Activated CD4-positive, alpha-beta T cell treated with anti-CD3 and anti-CD28 coated beads for 48 hours (primary cell): ENCODE measurements at regions not wholly inside any gene's neighbourhood (a gene's known extent, or its start where the extent isn't known, plus 50 kb on each side); places are given as distances from the start of the nearest gene placed in this dataset.

Experiments used
- DNase-seq: peaks from one replicate; pipeline ENCODE4 v3.0.0-alpha.2; 2020

DNA sequence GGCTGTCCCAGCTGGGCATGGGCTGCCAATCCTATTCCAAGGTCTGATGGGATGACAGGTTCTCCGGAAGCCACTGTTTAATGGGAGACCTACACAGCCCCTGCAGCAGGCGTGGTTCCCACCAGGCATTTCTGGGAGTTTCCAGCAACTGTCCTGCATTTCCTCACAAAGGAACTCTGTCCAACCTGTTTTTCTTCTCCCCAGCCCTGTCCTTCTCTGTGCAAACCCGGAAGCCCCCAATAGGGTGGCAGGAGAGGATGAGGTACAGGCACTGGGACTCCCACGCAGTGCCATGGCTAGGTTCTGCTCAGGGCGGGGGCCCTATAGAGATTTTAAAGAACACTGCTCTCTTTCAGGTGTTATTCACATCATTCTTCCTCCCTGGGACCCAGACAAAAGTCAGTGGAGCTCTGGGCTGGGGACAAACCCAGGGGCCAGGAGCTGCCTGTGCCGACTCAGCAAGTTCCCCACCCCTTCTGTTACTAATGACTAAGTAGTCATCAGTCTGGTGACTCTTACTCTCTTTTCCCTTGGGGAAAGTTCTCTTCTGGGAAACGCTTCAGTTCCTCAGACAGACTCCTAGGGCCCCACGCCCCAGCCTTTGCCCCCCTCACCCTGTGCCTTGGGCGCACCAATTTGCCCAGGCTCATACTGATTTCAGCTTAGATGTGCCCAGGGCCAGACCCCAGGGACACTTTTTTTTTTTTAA, 97.7 kb downstream of the CD47 start:
- peak; percentile 22 for DNase-seq

DNA sequence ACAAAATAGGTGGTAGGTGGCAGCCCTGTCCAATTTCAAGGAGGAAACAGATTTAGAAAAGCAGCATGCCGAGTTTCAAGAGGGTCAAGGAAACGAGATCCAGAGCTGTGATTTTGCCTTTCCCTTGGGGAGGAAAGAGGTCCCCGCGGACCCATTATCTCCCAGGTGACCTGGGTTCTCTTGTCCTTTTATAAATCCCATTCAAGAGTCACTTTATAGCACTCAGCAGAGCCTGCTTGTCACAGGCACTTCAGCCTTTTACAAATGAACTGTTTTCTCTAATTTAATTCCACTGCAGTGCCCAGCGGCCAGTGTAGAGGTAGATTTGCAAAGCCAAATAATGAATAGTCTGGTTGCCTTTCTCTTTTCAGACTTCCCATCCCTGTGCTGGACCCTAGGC, 99.9 kb downstream of the CD47 start:
- no peak for DNase-seq

DNA sequence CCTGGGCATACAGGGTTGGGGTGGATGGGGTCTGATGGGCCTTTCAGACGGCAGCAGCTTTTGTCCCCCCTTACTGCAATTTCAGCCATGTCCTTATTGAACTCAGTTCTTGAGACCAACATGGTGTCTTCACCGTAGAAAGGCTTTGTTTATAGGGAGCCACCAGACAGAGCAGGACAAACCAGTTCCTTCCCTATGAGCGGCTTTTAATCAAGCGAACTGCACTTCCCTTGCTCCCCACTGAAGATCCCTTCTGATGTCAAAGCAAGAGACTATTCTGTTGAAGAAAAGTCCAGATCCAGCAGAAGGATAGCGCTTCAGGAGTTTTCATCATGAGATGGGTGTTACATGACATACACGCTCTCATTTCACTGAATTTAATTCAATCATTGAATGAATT, 100.4 kb downstream of the CD47 start:
- DNase-seq: no peak

DNA sequence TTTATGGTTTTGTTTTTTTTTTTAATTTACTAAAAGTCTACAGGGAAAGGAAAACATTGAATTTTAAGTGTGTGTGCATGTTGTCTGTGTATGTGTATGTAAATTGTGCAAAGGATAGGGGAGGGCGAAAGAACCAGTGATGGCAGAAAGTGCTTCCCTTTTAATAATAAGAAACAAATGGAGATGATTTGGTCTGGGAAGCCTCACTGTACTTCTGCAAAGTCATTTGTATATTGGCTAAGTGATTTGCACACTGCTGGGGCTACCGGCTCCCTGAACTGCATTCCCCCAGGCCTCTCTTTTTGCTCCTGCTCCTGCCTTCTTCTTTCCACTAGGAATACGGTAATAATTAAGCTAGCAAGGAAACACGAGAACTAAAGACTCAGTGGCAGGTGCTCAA, 101.2 kb downstream of the CD47 start:
- DNase-seq: no peak

DNA sequence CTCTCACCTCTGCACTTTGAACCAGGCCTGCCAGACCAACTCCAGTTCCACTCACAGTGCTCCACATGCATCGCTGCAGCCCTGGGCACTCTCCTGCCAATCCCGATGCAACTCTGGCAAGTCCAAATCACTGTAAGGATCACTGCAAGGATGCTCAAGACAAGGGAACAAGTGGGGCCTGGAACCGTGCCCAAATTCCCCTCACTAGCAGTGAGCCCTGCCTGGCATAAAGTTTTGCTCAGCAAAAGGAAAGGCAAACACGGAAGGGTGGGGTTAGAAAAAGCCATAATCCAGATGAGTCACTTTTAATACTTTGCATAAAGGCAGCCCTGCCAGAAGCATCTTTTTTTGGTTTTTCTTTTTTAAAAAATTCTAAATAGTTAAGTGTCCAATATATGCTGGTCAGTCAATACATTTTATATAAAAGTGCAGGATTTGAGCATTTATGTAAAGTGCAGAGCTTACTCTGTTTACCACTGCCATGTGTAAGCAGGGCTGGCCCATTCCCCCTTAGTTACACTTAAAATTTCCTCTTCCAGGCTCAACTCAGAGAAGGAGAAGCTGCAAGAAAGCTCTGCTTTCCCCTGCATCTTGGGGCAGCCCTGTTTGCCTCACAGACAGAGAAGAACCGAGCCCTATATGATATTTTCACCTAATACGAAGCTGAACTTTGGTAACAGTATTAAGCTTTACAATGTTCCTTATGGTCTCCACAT, 102.2 kb downstream of the CD47 start:
- DNase-seq: no peak

DNA sequence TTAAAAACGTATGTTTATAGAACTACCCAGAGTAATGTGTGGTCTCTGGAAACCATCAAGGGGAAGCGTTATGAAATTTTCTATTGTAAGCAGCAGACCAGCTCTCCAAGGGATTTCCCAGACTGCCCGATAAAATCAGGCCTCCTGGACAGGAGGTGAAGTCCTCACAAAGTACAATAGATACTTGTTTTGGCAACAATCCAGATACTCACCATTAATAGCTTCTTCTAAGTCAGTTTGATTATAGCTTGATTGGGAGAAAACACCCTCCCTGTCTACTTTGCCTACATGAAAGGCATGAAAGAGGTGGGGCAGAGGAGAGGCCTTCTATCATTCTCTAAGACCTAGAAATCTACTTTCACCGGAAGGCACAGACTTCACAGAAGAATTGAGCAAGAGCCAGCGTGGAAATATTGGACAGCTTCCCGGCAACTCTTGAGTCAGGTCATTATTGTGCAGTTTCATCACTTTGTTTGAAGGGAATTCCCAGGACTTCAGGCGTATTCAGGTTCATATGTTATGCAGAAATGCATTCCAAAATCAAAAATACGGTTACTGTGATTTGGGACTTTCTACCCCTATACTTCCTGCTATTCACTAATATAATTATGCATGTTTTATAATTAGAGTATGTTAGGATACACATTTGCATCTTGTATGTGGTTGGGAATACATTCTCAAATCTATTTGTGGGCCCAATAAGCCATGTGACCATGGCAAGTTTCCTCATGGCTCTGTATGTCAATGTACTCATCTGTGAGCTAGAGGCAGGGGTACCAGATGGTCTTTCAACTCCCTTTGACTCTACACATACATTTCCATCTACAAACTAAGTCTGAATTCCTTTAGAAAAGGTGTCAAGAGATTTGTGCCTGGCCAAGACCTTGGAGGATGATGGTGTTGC, 103.5 kb downstream of the CD47 start:
- no peak for DNase-seq

DNA sequence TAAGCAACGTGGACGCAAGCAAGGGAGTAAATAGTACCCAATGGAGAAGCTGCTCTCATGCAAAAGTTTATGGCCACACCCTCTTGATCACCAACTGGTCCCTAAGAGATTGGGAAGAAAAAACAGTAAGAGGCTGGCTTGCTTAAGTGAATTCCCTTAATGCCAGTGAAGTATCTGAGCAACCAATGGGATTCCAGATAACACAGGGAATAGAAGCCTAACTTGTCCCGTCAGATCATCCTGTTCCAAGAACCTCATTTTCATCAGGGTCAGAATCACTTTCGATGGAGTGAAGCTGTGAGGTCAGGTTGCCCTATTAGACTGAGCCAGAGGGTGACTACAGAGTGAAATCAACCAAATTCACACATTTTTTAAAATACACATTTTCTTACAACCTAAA, 104.3 kb downstream of the CD47 start:
- DNase-seq: no peak

DNA sequence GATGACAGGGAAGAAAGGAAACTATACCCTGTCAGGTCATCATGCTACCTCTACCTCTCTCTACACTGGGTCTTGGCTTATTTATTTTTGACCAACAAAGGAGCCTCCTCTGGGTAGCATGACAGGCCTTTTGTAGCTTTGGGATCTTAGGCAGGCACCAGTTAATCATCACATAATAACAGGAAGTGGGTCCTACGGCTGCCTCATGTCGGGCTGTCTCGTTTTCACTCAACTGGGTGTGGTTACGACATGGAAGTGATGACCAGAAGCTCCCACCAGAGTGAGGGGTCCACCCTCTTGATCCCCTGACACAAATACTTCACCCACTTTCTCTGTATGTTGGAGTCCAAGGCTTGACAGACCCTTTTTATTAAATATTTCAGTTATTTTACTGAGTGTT, 105.3 kb downstream of the CD47 start:
- peak; percentile 60 for DNase-seq

DNA sequence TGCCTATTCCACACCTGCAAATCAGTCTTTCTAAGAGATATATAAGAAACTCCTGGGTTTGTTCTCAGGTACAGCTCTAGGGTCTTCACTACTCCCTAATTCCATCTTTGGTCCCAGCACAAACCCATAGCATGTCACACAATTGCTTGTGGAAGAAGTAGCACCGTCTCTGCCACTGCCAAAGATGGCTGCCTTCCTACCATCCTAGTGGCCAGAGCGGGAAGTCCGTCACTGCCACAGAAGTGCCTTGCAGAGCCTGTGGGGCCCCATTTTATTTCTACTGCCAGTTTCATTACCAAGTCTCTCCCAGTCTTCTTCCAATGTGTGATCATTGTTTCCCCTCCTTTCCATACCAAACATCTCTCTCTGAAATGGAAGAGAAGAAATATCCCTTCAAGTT, 107.6 kb downstream of the CD47 start:
- no peak for DNase-seq

DNA sequence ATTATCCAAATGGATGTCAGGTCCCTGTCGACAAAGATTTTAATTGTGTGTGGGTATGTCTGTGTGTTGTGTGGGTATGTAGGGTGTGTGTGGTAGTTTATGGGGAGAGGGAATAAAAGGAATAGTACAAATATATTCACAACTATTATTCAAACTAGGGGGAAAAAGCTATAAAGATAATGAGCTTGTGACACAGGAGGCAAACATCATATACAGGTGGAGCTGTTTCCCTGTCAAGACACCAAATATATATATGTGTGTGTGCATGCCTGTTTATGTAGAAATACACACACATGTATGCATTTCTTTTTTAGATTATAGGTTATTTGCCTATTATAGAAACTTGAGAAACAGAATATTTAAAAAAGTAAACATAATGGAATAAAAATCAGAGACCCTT, 108.7 kb downstream of the CD47 start:
- no peak for DNase-seq

DNA sequence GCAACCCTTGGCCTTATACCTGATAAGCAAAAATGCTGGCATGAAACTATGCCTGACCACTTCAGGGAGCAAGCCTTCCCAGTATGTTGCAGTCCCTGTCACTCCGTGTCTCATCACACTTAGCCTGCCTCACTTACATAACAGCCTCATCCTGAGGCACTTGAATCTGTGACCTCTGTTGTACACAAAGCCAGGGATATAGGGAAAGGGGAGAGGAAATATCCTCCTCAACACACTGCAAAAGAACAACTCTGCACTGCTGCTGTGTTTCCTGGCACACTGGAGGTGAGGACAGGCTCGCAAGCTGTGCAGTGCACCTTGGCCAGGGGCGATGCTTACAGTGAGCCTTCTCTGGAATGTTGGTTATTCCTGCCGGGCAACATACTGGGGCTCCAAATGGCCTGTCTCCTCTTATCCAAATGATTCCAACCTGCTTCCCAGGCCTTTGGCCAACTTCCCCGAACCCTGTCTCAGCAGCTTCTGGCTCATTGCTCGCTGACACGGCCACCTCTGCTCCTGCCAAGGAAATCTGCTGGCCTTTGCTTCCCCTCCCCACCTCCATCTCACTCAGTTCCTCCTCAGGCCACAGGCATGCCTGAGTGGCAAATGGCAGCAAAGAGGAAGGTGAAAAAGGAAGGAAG, 109.2 kb downstream of the CD47 start:
- DNase-seq: no peak

DNA sequence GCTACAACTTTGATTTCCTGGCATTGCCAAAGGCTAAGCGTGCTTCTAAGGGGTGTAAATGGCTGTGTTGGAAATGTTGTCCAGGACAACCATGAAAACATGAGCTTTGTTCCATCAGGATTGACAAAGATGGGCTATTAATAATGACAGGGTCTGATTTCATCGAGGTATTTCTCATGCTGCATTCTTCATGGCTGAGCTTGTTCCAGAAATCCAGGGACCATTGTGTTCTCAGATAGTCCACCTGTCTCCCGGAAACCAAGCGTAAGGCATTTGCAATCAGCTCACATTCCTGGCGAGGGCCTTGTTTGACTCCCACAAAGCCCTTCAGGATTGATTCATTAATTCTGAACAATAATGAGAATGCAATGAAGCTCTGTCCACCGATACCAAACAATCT, 111.3 kb downstream of the CD47 start:
- no peak for DNase-seq

DNA sequence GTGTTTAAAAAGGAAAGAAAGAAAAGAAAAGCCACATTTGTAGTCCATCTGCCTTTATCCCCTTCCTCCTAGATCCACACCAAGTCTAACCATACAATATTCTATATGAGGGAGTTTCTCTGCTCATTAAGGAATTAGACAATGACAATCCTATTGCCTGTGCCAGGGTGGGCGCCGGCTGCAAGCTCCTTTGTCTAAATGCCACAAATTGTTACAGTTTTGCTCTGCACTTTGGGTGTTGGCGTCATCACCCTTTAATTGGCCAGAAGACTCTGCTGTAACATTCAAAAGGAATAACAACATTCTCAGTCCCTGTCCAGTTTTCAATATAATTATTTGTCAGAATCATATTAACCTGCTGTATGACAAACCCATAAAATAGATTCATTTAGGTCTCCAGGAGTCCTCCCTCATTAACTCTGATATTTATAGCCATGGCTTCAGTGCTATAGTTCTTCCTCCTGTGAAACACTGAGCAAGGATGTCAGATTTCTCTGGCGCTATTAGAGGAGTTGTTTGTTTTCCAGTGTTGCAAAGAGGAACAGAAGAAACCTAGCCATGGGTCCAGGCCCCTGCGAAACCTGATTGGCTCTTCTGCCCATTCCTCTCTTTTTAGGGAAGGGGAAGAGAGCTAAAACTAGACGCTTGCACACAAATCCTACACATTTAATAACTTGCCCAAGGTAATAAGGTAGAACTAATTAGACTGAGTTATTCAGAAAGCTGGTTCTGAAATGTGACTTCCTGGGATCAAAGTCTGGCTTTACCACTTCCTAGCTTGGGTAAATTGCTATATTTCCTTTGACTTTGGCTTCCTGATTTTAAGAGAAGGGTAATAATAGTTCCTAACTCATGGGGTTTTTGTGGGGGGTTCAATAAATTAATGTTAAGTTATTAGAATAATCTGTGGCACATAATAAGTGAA, 112.4 kb downstream of the CD47 start:
- no peak for DNase-seq

DNA sequence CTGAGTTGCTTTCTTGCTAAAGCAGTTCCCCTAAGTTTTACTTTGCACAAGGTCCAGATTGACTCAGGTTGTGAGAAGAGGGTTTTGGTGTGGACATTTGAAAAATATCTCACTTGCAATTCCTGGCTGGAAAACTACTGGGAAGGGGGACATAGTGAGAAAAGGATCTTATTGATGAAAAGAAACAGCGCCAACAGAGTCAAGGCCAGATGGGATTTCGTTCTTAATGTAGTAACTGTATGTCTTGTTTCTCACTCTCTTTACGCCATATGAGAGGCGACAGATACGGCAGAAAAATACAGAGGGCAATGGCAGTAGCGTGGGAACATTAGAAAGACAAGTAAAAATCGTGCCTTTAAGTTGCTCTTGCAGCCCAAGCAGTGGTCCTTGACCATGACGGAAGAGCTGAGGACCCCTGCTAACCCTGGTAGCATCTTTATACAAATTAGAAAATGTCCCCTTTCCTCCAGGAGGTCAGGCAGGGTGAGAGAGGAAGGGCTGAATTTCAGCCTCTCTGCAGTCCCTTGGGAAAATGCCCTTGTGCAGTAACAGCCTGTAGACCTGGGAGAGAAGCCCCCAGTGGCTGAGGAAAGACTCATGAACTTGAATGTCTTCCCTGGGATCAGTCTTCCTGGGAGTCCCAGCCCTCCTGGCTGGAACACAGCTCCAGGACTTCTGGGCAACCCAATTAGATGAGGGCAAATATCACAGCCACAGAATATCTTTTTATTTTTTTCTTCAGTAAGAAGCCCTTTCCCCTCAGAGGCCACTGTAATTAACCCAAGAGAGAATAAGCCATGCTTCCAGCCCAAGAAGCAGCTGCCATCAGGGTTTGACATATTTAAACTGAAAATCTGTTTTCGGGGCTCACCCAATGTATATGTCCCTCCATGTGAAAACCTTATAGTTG, 113.4 kb downstream of the CD47 start:
- DNase-seq: no peak

DNA sequence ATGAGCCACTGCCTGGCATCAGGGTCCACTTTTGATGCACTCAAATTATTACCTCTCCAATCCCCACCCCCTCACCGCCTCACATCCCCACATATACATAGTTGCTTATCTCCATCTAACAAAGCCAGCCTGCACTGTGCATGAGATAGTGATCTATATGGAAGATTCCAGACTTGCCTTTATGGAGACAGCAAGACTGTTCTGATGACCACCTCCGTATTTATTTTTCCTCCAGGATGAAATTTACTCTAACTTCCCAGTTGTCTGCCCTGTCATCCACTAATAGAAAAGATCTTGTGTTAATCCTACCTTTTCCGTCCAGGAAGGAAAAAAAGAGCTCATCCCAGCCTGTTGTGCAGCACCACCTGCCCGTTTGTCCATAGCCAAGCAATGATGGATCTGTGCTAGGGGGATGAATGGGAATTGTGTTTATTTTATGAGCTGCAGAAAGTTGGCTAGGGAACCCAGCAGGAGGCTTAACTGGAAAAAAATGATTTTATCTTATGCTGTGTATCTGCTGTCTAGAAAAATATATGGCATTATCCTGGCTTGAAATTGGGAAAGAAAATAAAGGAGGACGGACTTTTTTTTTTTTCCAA, 114.5 kb downstream of the CD47 start:
- DNase-seq: no peak

DNA sequence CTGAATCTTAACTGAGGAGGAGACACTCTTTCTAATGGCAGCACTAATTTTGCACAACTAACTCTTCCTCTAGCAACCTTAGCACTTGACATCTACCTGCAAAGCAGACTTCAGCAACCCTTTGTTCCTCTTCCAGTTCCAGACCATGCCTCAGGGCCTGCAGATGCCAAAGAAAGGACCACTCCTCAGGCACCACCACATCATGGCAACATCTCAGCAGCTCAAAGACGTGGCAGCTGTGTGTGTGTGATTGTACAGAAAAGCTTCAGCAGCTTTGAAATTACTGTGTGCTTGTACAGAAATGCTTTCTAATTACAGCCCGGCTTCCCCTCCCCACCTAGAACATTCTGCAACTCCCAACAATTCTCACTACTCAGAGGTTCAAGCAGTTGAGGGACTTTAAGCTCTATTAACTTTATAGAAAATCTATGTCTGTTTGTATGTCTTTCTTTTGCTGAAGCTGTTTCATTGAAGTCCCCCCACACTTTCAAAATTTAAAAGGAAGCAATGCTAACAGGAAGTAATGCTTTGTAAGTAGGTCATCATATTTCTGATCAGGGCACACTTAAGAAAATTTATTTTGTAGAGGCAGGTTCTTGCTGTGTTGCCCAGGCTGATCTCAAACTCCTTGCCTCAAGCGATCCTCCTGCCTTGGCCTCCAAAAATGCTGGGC, 115.2 kb downstream of the CD47 start:
- DNase-seq: no peak

DNA sequence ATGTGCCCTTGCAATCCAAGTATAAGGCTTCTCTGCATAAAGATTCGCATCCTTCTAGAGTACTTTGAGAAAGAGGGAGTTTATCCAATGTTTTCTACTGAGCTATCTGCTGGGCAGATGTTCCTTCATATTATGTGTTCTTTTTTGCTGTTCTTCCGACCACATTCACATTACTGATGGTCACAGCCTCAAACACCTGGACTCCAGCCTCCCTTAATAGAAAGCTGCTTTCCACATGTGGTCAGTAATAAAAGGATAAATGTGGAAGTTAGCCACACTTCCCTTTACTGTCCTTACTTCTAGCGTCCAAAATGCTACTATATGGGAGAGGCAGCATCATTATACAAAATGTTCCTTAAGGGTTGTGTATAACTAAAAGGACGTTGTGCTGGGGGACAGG, 116.9 kb downstream of the CD47 start:
- DNase-seq: no peak

DNA sequence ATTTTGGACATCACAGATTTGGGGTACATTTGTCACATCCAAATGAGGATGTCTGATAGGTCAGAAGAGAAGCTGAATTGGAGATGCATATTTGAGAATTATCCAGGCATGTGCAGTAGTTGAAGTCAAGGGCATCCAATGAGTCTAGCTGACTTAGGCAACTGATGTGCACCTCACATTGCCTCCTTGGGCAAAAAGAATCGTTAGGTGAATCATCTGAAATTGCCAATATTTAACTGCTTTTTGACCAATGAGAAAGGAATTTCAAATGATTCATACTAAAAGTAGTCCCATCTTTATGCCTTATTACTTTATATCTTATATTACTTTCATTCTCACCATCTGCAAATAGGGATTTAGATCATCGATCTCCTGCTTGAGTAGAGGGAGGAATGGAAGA, 117.7 kb downstream of the CD47 start:
- no peak for DNase-seq

DNA sequence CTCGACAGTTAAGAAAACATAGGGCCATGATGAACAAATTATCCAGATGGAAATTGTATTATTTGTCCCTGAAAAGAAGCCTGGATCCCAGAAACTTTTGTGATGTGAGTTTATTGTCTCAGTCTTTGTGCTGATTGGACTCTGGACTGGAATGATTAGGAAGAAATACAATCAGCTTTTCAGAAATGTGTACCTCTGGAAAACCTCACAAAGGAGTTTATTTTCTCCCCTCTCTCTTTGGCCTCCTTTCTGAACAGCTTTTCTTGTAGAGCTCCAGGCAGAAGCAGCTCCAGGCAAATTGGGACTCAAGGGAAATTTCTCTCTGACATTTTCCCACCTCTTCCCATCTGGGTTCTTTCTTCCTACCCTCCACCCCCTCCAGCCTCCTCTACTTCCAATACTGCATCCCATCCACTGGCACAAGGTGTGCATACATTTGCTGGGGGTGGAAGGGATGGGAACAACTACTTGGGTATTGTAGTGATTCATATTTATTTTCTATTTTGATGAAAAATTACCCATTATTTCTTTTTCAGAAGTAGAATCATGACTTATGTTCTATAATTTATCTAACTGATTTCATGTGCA, 119.7 kb downstream of the CD47 start:
- DNase-seq: no peak
